Smooth muscle cell (in vitro differentiated cells): ENCODE measurements at regions not wholly inside any gene's neighbourhood (a gene's known extent, or its start where the extent isn't known, plus 50 kb on each side); places are given as distances from the start of the nearest gene placed in this dataset.
A peak's percentile ranks its signal among the peaks of the same experiment; 100 is the strongest.

Source experiments
- DNase-seq: peaks from one replicate; lab custom pipeline; 2025; ENCODE audit not compliant: unreplicated experiment; lab: John Stamatoyannopoulos, UW
- H2AFZ ChIP-seq: fragments of 200-600 bp; sonication (generic); 2 replicates; pipeline ENCODE4 v1.6.0; 2016; ENCODE audit warnings: antibody characterized with exemption, low read depth, mild to moderate bottlenecking
- H3F3A ChIP-seq: fragments of 200-600 bp; sonication (generic); 2 replicates; pipeline ENCODE4 v1.6.0; 2017; ENCODE audit warnings: antibody characterized with exemption, low read depth
- H3K27ac ChIP-seq: fragments of 200-600 bp; sonication (generic); 2 replicates; pipeline ENCODE4 v1.5.1; 2016; ENCODE audit warnings: low read depth, mild to moderate bottlenecking
- H3K27me3 ChIP-seq: fragments of 200-600 bp; sonication (generic); 2 replicates; pipeline ENCODE4 v1.6.1; 2016; ENCODE audit warnings: low read depth, mild to moderate bottlenecking
- H3K36me3 ChIP-seq: fragments of 200-600 bp; sonication (generic); 2 replicates; pipeline ENCODE4 v1.5.1; 2016; ENCODE audit warnings: low read depth
- H3K4me1 ChIP-seq: fragments of 200-600 bp; sonication (generic); 2 replicates; pipeline ENCODE4 v1.5.1; 2016; ENCODE audit warnings: low read depth
- H3K4me2 ChIP-seq: fragments of 200-600 bp; sonication (generic); 2 replicates; pipeline ENCODE4 v1.6.0; 2016; ENCODE audit warnings: mild to moderate bottlenecking
- H3K4me3 ChIP-seq: fragments of 200-600 bp; sonication (generic); 2 replicates; pipeline ENCODE4 v1.5.1; 2016; ENCODE audit warnings: mild to moderate bottlenecking
- H3K79me2 ChIP-seq: fragments of 200-600 bp; sonication (generic); 2 replicates; pipeline ENCODE4 v1.6.0; 2016; ENCODE audit warnings: low read depth, mild to moderate bottlenecking
- H3K9ac ChIP-seq: fragments of 200-600 bp; sonication (generic); 2 replicates; pipeline ENCODE4 v1.6.0; 2016; ENCODE audit warnings: low read depth
- H3K9me3 ChIP-seq: fragments of 200-600 bp; sonication (generic); replicated peaks from 2 replicates; pipeline ENCODE4 v1.5.1; 2016; ENCODE audit warnings: low read depth
- H4K20me1 ChIP-seq: fragments of 200-600 bp; sonication (generic); 2 replicates; pipeline ENCODE4 v1.6.0; 2016; ENCODE audit warnings: low read depth
- WGBS: methylation state at CpG from one replicate; pipeline ENCODE4 v1.1.7; 2016; ENCODE audit warnings: low lambda C conversion rate; 5-methylcytosine and 5-hydroxymethylcytosine counted together
- TF ChIP-seq, protein P1 (sequence below): fragments of 200-600 bp; sonication (generic); IDR thresholded peaks from 2 replicates; pipeline ENCODE4 v1.5.1; 2017; ENCODE audit warnings: borderline replicate concordance, mild to moderate bottlenecking, antibody characterized with exemption; ENCODE audit not compliant: insufficient read depth, poor library complexity, severe bottlenecking

GRCh38 chr12:87283111-87283510 is 746.1 kb downstream of the C12orf50 start:
- Histone ChIP-seq H3K9ac (no peak overlapping the region), H3K36me3 (no peaks in the 10 kb centered on the region), H3K27ac (no peak overlapping the region), H3K9me3 (no peaks in the 10 kb centered on the region), H3K4me3 (no peak overlapping the region), H3K79me2 (no peaks in the 10 kb centered on the region), H3F3A (no peaks in the 10 kb centered on the region), H3K4me1 (no peaks in the 10 kb centered on the region), H2AFZ (no peak overlapping the region), H4K20me1 (no peaks in the 10 kb centered on the region), H3K4me2 (no peak overlapping the region), H3K27me3 (no peaks in the 10 kb centered on the region)
- DNase-seq = no peak
- TF ChIP-seq, protein P1, sequence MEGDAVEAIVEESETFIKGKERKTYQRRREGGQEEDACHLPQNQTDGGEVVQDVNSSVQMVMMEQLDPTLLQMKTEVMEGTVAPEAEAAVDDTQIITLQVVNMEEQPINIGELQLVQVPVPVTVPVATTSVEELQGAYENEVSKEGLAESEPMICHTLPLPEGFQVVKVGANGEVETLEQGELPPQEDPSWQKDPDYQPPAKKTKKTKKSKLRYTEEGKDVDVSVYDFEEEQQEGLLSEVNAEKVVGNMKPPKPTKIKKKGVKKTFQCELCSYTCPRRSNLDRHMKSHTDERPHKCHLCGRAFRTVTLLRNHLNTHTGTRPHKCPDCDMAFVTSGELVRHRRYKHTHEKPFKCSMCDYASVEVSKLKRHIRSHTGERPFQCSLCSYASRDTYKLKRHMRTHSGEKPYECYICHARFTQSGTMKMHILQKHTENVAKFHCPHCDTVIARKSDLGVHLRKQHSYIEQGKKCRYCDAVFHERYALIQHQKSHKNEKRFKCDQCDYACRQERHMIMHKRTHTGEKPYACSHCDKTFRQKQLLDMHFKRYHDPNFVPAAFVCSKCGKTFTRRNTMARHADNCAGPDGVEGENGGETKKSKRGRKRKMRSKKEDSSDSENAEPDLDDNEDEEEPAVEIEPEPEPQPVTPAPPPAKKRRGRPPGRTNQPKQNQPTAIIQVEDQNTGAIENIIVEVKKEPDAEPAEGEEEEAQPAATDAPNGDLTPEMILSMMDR = no peak

DNA sequence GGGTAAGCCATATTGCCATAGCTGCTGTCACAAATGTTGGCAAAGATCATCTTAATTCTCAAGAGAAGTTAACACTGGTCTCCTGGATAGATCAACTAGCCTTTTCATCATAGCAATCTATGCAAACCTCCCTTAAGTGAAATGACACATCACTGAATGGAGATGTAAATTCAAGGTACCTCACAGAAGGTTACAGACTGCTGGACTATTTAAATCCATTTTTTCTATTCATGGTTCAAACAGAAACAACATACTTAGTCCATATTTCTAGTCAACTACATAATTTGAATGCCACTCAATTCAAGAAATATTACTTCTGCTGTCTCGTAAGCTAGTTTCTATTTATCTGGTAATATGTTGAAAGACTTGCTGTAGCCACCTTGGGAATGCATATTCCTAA is 748.3 kb downstream of the C12orf50 start:
- WGBS = 97% methylated on average over 1 of the region's 1 CpG
- H2AFZ ChIP-seq = no peak overlapping the region

GRCh38 chr12:87280356-87280755 is 748.8 kb downstream of the C12orf50 start:
- Histone ChIP-seq H3K4me1 (no peaks in the 10 kb centered on the region), H3K9ac (no peak overlapping the region), H3K4me2 (no peak overlapping the region), H3K79me2 (no peaks in the 10 kb centered on the region), H3K4me3 (no peak overlapping the region), H3K27ac (no peak overlapping the region), H3K36me3 (no peaks in the 10 kb centered on the region), H2AFZ (no peak overlapping the region), H4K20me1 (no peaks in the 10 kb centered on the region), H3K9me3 (no peaks in the 10 kb centered on the region), H3F3A (no peaks in the 10 kb centered on the region), H3K27me3 (no peaks in the 10 kb centered on the region)
- DNase-seq = no peak
- WGBS = 88% methylated on average over 2 of the region's 2 CpGs
- TF ChIP-seq, protein P1 = no peak

More for the DNA sequence above, 748.3 kb downstream of the C12orf50 start:
- H3K4me2 ChIP-seq = no peak overlapping the region
- no peak overlapping the region for H3K9ac ChIP-seq
- H3K4me1 ChIP-seq = no peaks in the 10 kb centered on the region
- no peaks in the 10 kb centered on the region for H3K9me3 ChIP-seq
- no peaks in the 10 kb centered on the region for H3K36me3 ChIP-seq
- H3K27ac ChIP-seq = no peak overlapping the region
- H3K4me3 ChIP-seq = no peak overlapping the region
- no peaks in the 10 kb centered on the region for H3K79me2 ChIP-seq
- TF ChIP-seq, protein P1 = no peak
- no peak for DNase-seq
- H3K27me3 ChIP-seq = no peaks in the 10 kb centered on the region
- no peaks in the 10 kb centered on the region for H3F3A ChIP-seq
- H4K20me1 ChIP-seq = no peaks in the 10 kb centered on the region

DNA sequence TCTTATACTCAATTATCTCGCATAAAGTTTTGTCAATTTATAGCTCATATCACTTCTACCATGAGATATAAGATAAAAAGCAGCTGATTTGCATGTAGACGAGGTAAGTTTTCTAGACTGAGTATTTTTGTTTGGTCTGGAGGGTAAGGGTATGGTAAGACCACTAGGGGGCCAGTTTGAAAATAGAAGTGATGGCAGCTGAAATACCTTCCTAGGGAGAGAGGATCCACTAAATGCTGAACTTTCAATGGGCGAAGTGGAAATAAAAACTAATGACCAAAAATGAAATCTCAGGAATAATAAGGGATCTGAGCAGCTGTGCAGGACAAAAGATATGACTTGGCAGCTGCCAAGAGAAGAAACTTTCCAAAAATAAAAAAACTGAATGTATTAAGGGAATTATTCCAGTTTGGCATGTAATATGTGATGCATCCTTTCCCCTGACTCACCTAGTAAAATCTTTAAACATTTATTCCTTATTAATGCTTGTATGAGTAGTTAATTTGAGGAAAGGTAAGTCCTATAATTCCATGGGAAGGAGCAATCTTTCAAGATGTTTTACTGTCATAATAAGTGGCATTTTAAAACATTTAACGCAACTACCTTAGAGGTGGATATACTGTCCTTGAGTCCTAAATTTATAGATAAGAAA is 754.5 kb downstream of the C12orf50 start:
- Histone ChIP-seq H3K27ac (no peak overlapping the region), H3K27me3 (no peaks in the 10 kb centered on the region), H3K79me2 (no peaks in the 10 kb centered on the region), H2AFZ (no peak overlapping the region), H3K4me3 (no peak overlapping the region), H3K4me2 (no peak overlapping the region), H4K20me1 (no peaks in the 10 kb centered on the region), H3F3A (no peaks in the 10 kb centered on the region), H3K9ac (no peak overlapping the region), H3K4me1 (peaks cover 10% of the 10 kb centered on the region), H3K36me3 (no peaks in the 10 kb centered on the region), H3K9me3 (no peaks in the 10 kb centered on the region)
- DNase-seq = no peak
- TF ChIP-seq, protein P1 = peak; percentile 51
- 58% methylated on average over 4 of the region's 4 CpGs for WGBS
